Vagina (tissue), 2 donors: ENCODE measurements at regions not wholly inside any gene's neighbourhood (a gene's known extent, or its start where the extent isn't known, plus 50 kb on each side); places are given as distances from the start of the nearest gene placed in this dataset.

Source experiments
- POLR2AphosphoS5 ChIP-seq, 2 donors: sonication (generic); formaldehyde crosslinking; IDR thresholded peaks; one replicate each; pipeline ENCODE4 v1.9.0; 2017; ENCODE audit warnings: antibody characterized with exemption in 2 of 2, mild to moderate bottlenecking in 2 of 2, low read depth in 1 of 2; ENCODE audit not compliant: insufficient read depth in 1 of 2
- TF ChIP-seq, protein P1 (sequence below), 3 experiments: fragments of 450-650 bp in 2 of 3; fragments of 200-600 bp in 1 of 3; sonication (generic) in 1 of 3; IDR thresholded peaks; one replicate each; pipeline ENCODE4 v1.5.1; 2017 to 2019; ENCODE audit warnings: antibody characterized with exemption in 3 of 3, mild to moderate bottlenecking in 2 of 3, moderate library complexity in 2 of 3

DNA sequence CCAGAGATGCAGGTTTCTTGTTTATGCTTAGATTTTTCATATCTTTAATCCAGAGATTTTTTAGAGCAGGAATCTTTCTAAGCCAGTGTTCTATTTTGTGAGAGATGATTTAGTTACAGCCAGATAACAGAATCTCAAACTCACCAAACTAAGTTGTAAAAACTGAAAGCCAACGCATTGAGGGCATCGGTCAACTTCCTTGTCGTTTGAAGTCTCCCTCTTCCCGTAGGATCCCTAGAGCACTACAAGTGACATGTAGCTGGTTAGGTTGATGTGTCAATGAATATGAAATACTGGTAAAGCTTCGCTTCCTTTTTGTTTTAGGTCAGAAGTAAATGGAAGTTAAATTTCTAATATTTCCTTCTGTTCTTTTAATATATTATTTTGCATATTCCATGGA lies 139.6 kb downstream of the YIPF5 start:
- TF ChIP-seq, protein P1, sequence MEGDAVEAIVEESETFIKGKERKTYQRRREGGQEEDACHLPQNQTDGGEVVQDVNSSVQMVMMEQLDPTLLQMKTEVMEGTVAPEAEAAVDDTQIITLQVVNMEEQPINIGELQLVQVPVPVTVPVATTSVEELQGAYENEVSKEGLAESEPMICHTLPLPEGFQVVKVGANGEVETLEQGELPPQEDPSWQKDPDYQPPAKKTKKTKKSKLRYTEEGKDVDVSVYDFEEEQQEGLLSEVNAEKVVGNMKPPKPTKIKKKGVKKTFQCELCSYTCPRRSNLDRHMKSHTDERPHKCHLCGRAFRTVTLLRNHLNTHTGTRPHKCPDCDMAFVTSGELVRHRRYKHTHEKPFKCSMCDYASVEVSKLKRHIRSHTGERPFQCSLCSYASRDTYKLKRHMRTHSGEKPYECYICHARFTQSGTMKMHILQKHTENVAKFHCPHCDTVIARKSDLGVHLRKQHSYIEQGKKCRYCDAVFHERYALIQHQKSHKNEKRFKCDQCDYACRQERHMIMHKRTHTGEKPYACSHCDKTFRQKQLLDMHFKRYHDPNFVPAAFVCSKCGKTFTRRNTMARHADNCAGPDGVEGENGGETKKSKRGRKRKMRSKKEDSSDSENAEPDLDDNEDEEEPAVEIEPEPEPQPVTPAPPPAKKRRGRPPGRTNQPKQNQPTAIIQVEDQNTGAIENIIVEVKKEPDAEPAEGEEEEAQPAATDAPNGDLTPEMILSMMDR (IDR thresholded peaks at IDR 0.05), result no peak
- TF ChIP-seq POLR2AphosphoS5 (IDR thresholded peaks at IDR 0.05; ENCODE audit: insufficient read depth in 1 of 2, low read depth in 1 of 2), result no peak
